22Rv1 (cell line): ENCODE measurements at regions not wholly inside any gene's neighbourhood (a gene's known extent, or its start where the extent isn't known, plus 50 kb on each side); places are given as distances from the start of the nearest gene placed in this dataset.

ENCODE experiments used
- ZFX ChIP-seq: fragments of 450-650 bp; IDR thresholded peaks from 2 replicates; pipeline ENCODE4 v1.6.1; 2017; ENCODE audit warnings: antibody characterized with exemption, borderline replicate concordance
- TF ChIP-seq, protein P1 (sequence below): fragments of 450-650 bp; IDR thresholded peaks from 2 replicates; pipeline ENCODE4 v1.5.1; 2017; ENCODE audit warnings: mild to moderate bottlenecking

DNA sequence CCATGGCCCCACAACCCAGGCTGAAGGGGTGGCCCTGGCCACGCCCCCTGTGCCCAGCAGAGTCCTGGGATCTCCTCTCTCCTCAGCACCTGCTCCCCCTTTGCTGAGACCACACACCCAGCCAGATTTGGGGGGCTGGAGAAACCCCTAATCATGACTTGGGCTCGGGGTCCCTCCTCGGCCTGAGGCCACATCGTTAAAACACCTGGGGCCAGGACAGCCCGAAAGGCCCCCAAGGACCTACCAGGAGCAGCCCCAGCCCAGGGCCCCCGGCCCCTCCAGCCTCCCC, 116.7 kb downstream of the FAM53A start:
- TF ChIP-seq, protein P1, sequence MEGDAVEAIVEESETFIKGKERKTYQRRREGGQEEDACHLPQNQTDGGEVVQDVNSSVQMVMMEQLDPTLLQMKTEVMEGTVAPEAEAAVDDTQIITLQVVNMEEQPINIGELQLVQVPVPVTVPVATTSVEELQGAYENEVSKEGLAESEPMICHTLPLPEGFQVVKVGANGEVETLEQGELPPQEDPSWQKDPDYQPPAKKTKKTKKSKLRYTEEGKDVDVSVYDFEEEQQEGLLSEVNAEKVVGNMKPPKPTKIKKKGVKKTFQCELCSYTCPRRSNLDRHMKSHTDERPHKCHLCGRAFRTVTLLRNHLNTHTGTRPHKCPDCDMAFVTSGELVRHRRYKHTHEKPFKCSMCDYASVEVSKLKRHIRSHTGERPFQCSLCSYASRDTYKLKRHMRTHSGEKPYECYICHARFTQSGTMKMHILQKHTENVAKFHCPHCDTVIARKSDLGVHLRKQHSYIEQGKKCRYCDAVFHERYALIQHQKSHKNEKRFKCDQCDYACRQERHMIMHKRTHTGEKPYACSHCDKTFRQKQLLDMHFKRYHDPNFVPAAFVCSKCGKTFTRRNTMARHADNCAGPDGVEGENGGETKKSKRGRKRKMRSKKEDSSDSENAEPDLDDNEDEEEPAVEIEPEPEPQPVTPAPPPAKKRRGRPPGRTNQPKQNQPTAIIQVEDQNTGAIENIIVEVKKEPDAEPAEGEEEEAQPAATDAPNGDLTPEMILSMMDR: no peak
- TF ChIP-seq ZFX: no peak
